Tibial nerve (tissue), 3 donors: ENCODE measurements at regions not wholly inside any gene's neighbourhood (a gene's known extent, or its start where the extent isn't known, plus 50 kb on each side); places are given as distances from the start of the nearest gene placed in this dataset.

ENCODE experiments used
- POLR2A ChIP-seq, 2 donors: fragments of 450-650 bp; IDR thresholded peaks; one replicate each; pipeline ENCODE4 v1.6.1; 2017; ENCODE audit warnings: antibody characterized with exemption in 2 of 2, mild to moderate bottlenecking in 2 of 2, moderate library complexity in 2 of 2
- TF ChIP-seq, protein P1 (sequence below), 5 experiments: fragments of 200-600 bp in 3 of 5; fragments of 450-650 bp in 2 of 5; sonication (generic) in 3 of 5; IDR thresholded peaks; one replicate each; pipeline ENCODE4 v1.5.1; 2016 to 2019; ENCODE audit warnings: antibody characterized with exemption in 5 of 5, mild to moderate bottlenecking in 3 of 5, moderate library complexity in 2 of 5

DNA sequence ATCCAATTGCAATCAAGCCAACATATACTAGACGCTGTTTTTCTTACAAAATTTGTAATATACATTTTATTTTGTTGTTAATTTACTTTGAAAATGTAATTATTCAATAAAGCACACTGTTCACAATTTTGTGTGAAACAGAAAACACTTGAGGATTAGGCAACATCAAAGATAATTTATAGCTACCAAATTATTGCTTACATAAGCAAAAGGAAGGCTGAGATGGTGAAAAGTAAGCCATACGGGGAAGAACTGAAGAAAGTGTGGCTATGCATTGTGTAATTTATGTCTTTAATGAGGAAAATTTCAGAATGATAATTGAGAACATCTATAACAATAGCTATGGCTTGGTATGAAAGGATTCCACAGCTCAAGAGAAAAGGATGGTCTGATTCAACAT lies 192.0 kb downstream of the RNF144B start:
- TF ChIP-seq, protein P1, sequence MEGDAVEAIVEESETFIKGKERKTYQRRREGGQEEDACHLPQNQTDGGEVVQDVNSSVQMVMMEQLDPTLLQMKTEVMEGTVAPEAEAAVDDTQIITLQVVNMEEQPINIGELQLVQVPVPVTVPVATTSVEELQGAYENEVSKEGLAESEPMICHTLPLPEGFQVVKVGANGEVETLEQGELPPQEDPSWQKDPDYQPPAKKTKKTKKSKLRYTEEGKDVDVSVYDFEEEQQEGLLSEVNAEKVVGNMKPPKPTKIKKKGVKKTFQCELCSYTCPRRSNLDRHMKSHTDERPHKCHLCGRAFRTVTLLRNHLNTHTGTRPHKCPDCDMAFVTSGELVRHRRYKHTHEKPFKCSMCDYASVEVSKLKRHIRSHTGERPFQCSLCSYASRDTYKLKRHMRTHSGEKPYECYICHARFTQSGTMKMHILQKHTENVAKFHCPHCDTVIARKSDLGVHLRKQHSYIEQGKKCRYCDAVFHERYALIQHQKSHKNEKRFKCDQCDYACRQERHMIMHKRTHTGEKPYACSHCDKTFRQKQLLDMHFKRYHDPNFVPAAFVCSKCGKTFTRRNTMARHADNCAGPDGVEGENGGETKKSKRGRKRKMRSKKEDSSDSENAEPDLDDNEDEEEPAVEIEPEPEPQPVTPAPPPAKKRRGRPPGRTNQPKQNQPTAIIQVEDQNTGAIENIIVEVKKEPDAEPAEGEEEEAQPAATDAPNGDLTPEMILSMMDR (IDR thresholded peaks at IDR 0.05), result no peak
- no peak for TF ChIP-seq POLR2A (IDR thresholded peaks at IDR 0.05)
